Lower leg skin (tissue), 3 donors: ENCODE measurements at regions not wholly inside any gene's neighbourhood (a gene's known extent, or its start where the extent isn't known, plus 50 kb on each side); places are given as distances from the start of the nearest gene placed in this dataset.

ENCODE experiments used
- POLR2A ChIP-seq, 2 donors: fragments of 450-650 bp; IDR thresholded peaks; one replicate each; pipeline ENCODE4 v1.6.1; 2016 to 2017; ENCODE audit warnings: antibody characterized with exemption in 2 of 2, mild to moderate bottlenecking in 1 of 2, moderate library complexity in 1 of 2
- TF ChIP-seq, protein P1 (sequence below), 3 donors: fragments of 450-650 bp; IDR thresholded peaks; one replicate each; pipeline ENCODE4 v1.5.1; 2016; ENCODE audit warnings: antibody characterized with exemption in 3 of 3, mild to moderate bottlenecking in 3 of 3, moderate library complexity in 2 of 3

- TF ChIP-seq, protein P1, sequence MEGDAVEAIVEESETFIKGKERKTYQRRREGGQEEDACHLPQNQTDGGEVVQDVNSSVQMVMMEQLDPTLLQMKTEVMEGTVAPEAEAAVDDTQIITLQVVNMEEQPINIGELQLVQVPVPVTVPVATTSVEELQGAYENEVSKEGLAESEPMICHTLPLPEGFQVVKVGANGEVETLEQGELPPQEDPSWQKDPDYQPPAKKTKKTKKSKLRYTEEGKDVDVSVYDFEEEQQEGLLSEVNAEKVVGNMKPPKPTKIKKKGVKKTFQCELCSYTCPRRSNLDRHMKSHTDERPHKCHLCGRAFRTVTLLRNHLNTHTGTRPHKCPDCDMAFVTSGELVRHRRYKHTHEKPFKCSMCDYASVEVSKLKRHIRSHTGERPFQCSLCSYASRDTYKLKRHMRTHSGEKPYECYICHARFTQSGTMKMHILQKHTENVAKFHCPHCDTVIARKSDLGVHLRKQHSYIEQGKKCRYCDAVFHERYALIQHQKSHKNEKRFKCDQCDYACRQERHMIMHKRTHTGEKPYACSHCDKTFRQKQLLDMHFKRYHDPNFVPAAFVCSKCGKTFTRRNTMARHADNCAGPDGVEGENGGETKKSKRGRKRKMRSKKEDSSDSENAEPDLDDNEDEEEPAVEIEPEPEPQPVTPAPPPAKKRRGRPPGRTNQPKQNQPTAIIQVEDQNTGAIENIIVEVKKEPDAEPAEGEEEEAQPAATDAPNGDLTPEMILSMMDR (IDR thresholded peaks at IDR 0.05), result no peak
- no peak for TF ChIP-seq POLR2A (IDR thresholded peaks at IDR 0.05)
Observed at GRCh38 chr1:29824025-29824424, 587.7 kb downstream of the PTPRU start.
